CD4-positive, alpha-beta memory T cell (primary cell): ENCODE measurements at regions not wholly inside any gene's neighbourhood (a gene's known extent, or its start where the extent isn't known, plus 50 kb on each side); places are given as distances from the start of the nearest gene placed in this dataset.
A peak's percentile ranks its signal among the peaks of the same experiment; 100 is the strongest.

Source experiments
- CTCF ChIA-PET: fragments of 350-600 bp; sonication (Branson Sonifier 250); formaldehyde crosslinking; loops from one replicate; lab custom pipeline; 2021; ENCODE audit warnings: inconsistent platforms; ENCODE audit not compliant: partially characterized antibody; lab: Charles Lee
- POLR2A ChIA-PET: fragments of 350-600 bp; sonication (Branson Sonifier 250); formaldehyde crosslinking; loops from one replicate; lab custom pipeline; 2021; ENCODE audit not compliant: partially characterized antibody; lab: Charles Lee
- DNase-seq, 5 donors: peaks; one replicate each; pipeline versions ENCODE4 v3.0.0 to v3.0.0-alpha.2; 2020 to 2022; ENCODE audit warnings: mixed read lengths in 1 of 5
- H3K27ac ChIP-seq: one replicate; pipeline ENCODE4 v1.7.0; 2013; ENCODE audit warnings: low read depth, low read length
- H3K27me3 ChIP-seq: 2 replicates; pipeline ENCODE4 v1.7.0; 2013; ENCODE audit warnings: mild to moderate bottlenecking, low read length, moderate library complexity; ENCODE audit not compliant: insufficient read depth
- H3K36me3 ChIP-seq: 2 replicates; pipeline ENCODE4 v1.7.0; 2013; ENCODE audit warnings: mild to moderate bottlenecking, low read length, moderate library complexity; ENCODE audit not compliant: insufficient read depth
- H3K4me1 ChIP-seq: 2 replicates; pipeline ENCODE4 v1.7.0; 2013; ENCODE audit warnings: mild to moderate bottlenecking, low read length, moderate library complexity; ENCODE audit not compliant: insufficient read depth
- H3K4me3 ChIP-seq, 2 donors: one replicate each; pipeline ENCODE4 v1.7.0; 2013; ENCODE audit warnings: low read length in 2 of 2, mild to moderate bottlenecking in 1 of 2
- H3K9me3 ChIP-seq, 2 donors: one replicate each; pipeline ENCODE4 v1.7.0; 2013; ENCODE audit warnings: low read length in 2 of 2, control low read depth in 1 of 2; ENCODE audit not compliant: control insufficient read depth in 1 of 2
- H3K27ac Mint-ChIP-seq, 7 donors: one replicate each; pipeline ENCODE4 v1.8.0; 2020 to 2021; ENCODE audit warnings: mixed read lengths in 7 of 7, mild to moderate bottlenecking in 6 of 7, inconsistent platforms in 3 of 7, moderate library complexity in 3 of 7
- H3K27me3 Mint-ChIP-seq, 2 donors: one replicate each; pipeline ENCODE4 v1.8.0; 2020 to 2021; ENCODE audit warnings: mixed read lengths in 2 of 2
- H3K36me3 Mint-ChIP-seq, 2 donors: one replicate each; pipeline ENCODE4 v1.8.0; 2020 to 2021; ENCODE audit warnings: mixed read lengths in 2 of 2, inconsistent platforms in 1 of 2, mild to moderate bottlenecking in 1 of 2
- H3K4me1 Mint-ChIP-seq, 4 donors: one replicate each; pipeline ENCODE4 v1.8.0; 2020 to 2021; ENCODE audit warnings: mixed read lengths in 4 of 4, mild to moderate bottlenecking in 1 of 4
- H3K4me3 Mint-ChIP-seq, 8 donors: one replicate each; pipeline ENCODE4 v1.8.0; 2020 to 2021; ENCODE audit warnings: mixed read lengths in 8 of 8, mild to moderate bottlenecking in 7 of 8, moderate library complexity in 6 of 8, inconsistent platforms in 3 of 8
- H3K9me3 Mint-ChIP-seq, 8 donors: one replicate each; pipeline ENCODE4 v1.8.0; 2020 to 2021; ENCODE audit warnings: mixed read lengths in 8 of 8, mild to moderate bottlenecking in 5 of 8, inconsistent platforms in 3 of 8, moderate library complexity in 1 of 8
- intact Hi-C: fragments of 100-400 bp; cut with micrococcal nuclease; formaldehyde crosslinking; loops from one replicate; pipeline ENCODE4 v1.15.1; 2023

GRCh38 chr6:170067181-170067641, 223.7 kb downstream of the DLL1 start:
- peaks cover under 1 to 22% (median 11%) of the 10 kb centered on the region in 8 donors for H3K9me3 Mint-ChIP-seq
- H3K27ac Mint-ChIP-seq, result no peak overlapping the region
- H3K9me3 ChIP-seq, result no peaks in the 10 kb centered on the region
- no peaks in the 10 kb centered on the region for H3K4me1 Mint-ChIP-seq
- peaks cover 8 to 10% of the 10 kb centered on the region in 2 donors for H3K27me3 Mint-ChIP-seq
- H3K27ac ChIP-seq, result no peak overlapping the region
- H3K4me3 ChIP-seq, result no peak overlapping the region
- ChIA-PET POLR2A (no interaction called here), CTCF (no interaction called here)
- no peaks in the 10 kb centered on the region for H3K36me3 ChIP-seq
- no peak overlapping the region for H3K4me3 Mint-ChIP-seq
- no peak for DNase-seq
- peaks cover 0 to 3% of the 10 kb centered on the region in 2 donors for H3K36me3 Mint-ChIP-seq
- H3K4me1 ChIP-seq, result no peaks in the 10 kb centered on the region
- H3K27me3 ChIP-seq, result no peaks in the 10 kb centered on the region
- intact Hi-C loops, result no loop called here

GRCh38 chr6:170066679-170067078, 224.2 kb downstream of the DLL1 start:
- ChIA-PET POLR2A (no interaction called here), CTCF (no interaction called here)
- Histone ChIP-seq H3K9me3 (no peaks in the 10 kb centered on the region), H3K36me3 (no peaks in the 10 kb centered on the region), H3K4me3 (no peak overlapping the region), H3K27ac (no peak overlapping the region), H3K4me1 (no peaks in the 10 kb centered on the region), H3K27me3 (no peaks in the 10 kb centered on the region)
- Mint-ChIP-seq H3K9me3 (peaks cover 0 to 18% (median 11%) of the 10 kb centered on the region in 8 donors), H3K4me3 (no peak overlapping the region), H3K27ac (no peak overlapping the region), H3K36me3 (peaks cover 0 to 3% of the 10 kb centered on the region in 2 donors), H3K4me1 (no peaks in the 10 kb centered on the region), H3K27me3 (peaks cover 6 to 8% of the 10 kb centered on the region in 2 donors)
- intact Hi-C loops, result no loop called here
- no peak for DNase-seq

- Mint-ChIP-seq H3K9me3 (peaks cover 0 to 2% (median 0%) of the 10 kb centered on the region in 8 donors), H3K27ac (no peak overlapping the region), H3K36me3 (no peaks in the 10 kb centered on the region), H3K27me3 (peaks cover 0 to 2% of the 10 kb centered on the region in 2 donors), H3K4me1 (no peaks in the 10 kb centered on the region), H3K4me3 (no peak overlapping the region)
- POLR2A ChIA-PET, result no interaction called here
- Histone ChIP-seq H3K27me3 (no peaks in the 10 kb centered on the region), H3K9me3 (no peaks in the 10 kb centered on the region), H3K36me3 (no peaks in the 10 kb centered on the region), H3K4me3 (no peak overlapping the region), H3K4me1 (no peaks in the 10 kb centered on the region), H3K27ac (no peak overlapping the region)
- no peak for DNase-seq
- CTCF ChIA-PET, result no interaction called here
- intact Hi-C loops, result no loop called here
Measured at GRCh38 chr6:170063851-170064602, 226.9 kb downstream of the DLL1 start.

- intact Hi-C loops, result no loop called here
- Histone ChIP-seq H3K27me3 (no peaks in the 10 kb centered on the region), H3K4me3 (no peak overlapping the region), H3K9me3 (no peaks in the 10 kb centered on the region), H3K36me3 (no peaks in the 10 kb centered on the region), H3K27ac (no peak overlapping the region), H3K4me1 (no peaks in the 10 kb centered on the region)
- H3K4me1 Mint-ChIP-seq, result no peaks in the 10 kb centered on the region
- H3K4me3 Mint-ChIP-seq, result no peak overlapping the region
- ChIA-PET CTCF (no interaction called here), POLR2A (no interaction called here)
- H3K27me3 Mint-ChIP-seq, result peaks cover 0 to 2% of the 10 kb centered on the region in 2 donors
- peaks cover 0 to 2% (median 0%) of the 10 kb centered on the region in 8 donors for H3K9me3 Mint-ChIP-seq
- no peaks in the 10 kb centered on the region for H3K36me3 Mint-ChIP-seq
- no peak for DNase-seq
- H3K27ac Mint-ChIP-seq, result no peak overlapping the region
Measured at GRCh38 chr6:170063431-170063830, 227.4 kb downstream of the DLL1 start.

GRCh38 chr6:170062915-170063241, 228.0 kb downstream of the DLL1 start:
- no peak overlapping the region for H3K27ac Mint-ChIP-seq
- H3K36me3 Mint-ChIP-seq, result no peaks in the 10 kb centered on the region
- no peak for DNase-seq
- peaks cover 0 to 2% (median 0%) of the 10 kb centered on the region in 8 donors for H3K9me3 Mint-ChIP-seq
- H3K4me3 Mint-ChIP-seq, result no peak overlapping the region
- Histone ChIP-seq H3K4me1 (no peaks in the 10 kb centered on the region), H3K27me3 (no peaks in the 10 kb centered on the region), H3K36me3 (no peaks in the 10 kb centered on the region), H3K9me3 (no peaks in the 10 kb centered on the region), H3K27ac (no peak overlapping the region), H3K4me3 (no peak overlapping the region)
- no peaks in the 10 kb centered on the region for H3K4me1 Mint-ChIP-seq
- ChIA-PET POLR2A (no interaction called here), CTCF (no interaction called here)
- intact Hi-C loops, result no loop called here
- peaks cover 0 to 2% of the 10 kb centered on the region in 2 donors for H3K27me3 Mint-ChIP-seq

- Mint-ChIP-seq H3K9me3 (peaks cover 0 to 2% (median 0%) of the 10 kb centered on the region in 8 donors), H3K27ac (peak overlapping the region in 1 of 7 donors; percentile 68), H3K36me3 (no peaks in the 10 kb centered on the region), H3K4me3 (no peak overlapping the region), H3K4me1 (no peaks in the 10 kb centered on the region), H3K27me3 (peaks cover 0 to 2% of the 10 kb centered on the region in 2 donors)
- intact Hi-C loops, result no loop called here
- ChIA-PET POLR2A (no interaction called here), CTCF (no interaction called here)
- H3K4me1 ChIP-seq, result no peaks in the 10 kb centered on the region
- H3K9me3 ChIP-seq, result no peaks in the 10 kb centered on the region
- DNase-seq, result no peak
- H3K36me3 ChIP-seq, result no peaks in the 10 kb centered on the region
- H3K4me3 ChIP-seq, result no peak overlapping the region
- no peaks in the 10 kb centered on the region for H3K27me3 ChIP-seq
- no peak overlapping the region for H3K27ac ChIP-seq
Measured at GRCh38 chr6:170062209-170062914, 228.5 kb downstream of the DLL1 start.

- H3K36me3 Mint-ChIP-seq, result no peaks in the 10 kb centered on the region
- POLR2A ChIA-PET, result no interaction called here
- no peak overlapping the region for H3K4me3 ChIP-seq
- H3K4me3 Mint-ChIP-seq, result no peak overlapping the region
- no peak overlapping the region for H3K27ac ChIP-seq
- no peaks in the 10 kb centered on the region for H3K4me1 ChIP-seq
- peaks cover 0 to 2% (median 0%) of the 10 kb centered on the region in 8 donors for H3K9me3 Mint-ChIP-seq
- no peaks in the 10 kb centered on the region for H3K9me3 ChIP-seq
- CTCF ChIA-PET, result no interaction called here
- no peaks in the 10 kb centered on the region for H3K36me3 ChIP-seq
- H3K27me3 ChIP-seq, result no peaks in the 10 kb centered on the region
- H3K27me3 Mint-ChIP-seq, result no peaks in the 10 kb centered on the region
- H3K27ac Mint-ChIP-seq, result no peak overlapping the region
- DNase-seq, result no peak
- intact Hi-C loops, result no loop called here
- H3K4me1 Mint-ChIP-seq, result no peaks in the 10 kb centered on the region
Measured at GRCh38 chr6:170058878-170059485, 231.9 kb downstream of the DLL1 start.
